ENCODE measurements at regions not wholly inside any gene's neighbourhood (a gene's known extent, or its start where the extent isn't known, plus 50 kb on each side); places are given as distances from the start of the nearest gene placed in this dataset.

DNA sequence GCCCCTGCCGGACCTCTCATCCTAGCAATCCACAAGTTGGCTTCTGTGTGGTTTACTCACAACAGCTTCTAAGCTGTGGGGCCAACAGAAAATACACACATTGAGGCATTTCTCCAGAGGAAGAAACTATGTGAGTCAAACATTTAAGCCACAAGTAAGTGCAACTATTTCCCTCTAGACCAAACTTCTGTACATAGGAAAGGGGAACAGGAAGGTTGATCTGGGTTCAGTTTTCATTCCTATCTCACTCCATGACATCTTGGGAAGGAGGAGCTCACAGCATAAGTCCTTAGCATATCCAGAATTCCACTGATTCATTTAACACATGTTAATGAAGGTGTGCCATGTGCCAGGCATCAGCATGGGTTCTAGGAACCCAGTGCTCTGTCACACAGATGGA, 72.8 kb upstream of the PICALM start:
- peak overlapping the region; percentile 58 to 86 for H3K27ac ChIP-seq
- intact Hi-C loops (cut with DNase I) = no loop called here
- peaks cover 0 to 83% of the 10 kb centered on the region in 2 donors for H3K4me1 ChIP-seq
- no peaks in the 10 kb centered on the region for H3K27me3 ChIP-seq
- ATAC-seq = peak; percentile 34
- no peak for DNase-seq
- no peaks in the 10 kb centered on the region for H3K36me3 ChIP-seq
- H3K4me3 ChIP-seq = no peak overlapping the region
- no peaks in the 10 kb centered on the region for H3K9me3 ChIP-seq
- TF ChIP-seq CTCF (IDR thresholded peaks at IDR 0.05) = no peak

- intact Hi-C loops (cut with DNase I) = no loop called here
- DNase-seq = no peak
- peak overlapping the region; percentile 20 to 92 for H3K27ac ChIP-seq
Observed at GRCh38 chr11:86140334-86140990, 71.6 kb upstream of the PICALM start.

GRCh38 chr11:86138958-86139357, 70.1 kb upstream of the PICALM start:
- intact Hi-C loops (cut with DNase I) = no loop called here
- Histone ChIP-seq H3K36me3 (no peaks in the 10 kb centered on the region), H3K27ac (peak overlapping the region; percentile 34 to 92), H3K4me3 (no peak overlapping the region), H3K27me3 (no peaks in the 10 kb centered on the region), H3K9me3 (no peaks in the 10 kb centered on the region), H3K4me1 (peaks cover 0 to 83% of the 10 kb centered on the region in 2 donors)
- peak; percentile 46 for ATAC-seq
- no peak for DNase-seq
- no peak for TF ChIP-seq CTCF (IDR thresholded peaks at IDR 0.05)

More at GRCh38 chr11:86140334-86140990, 71.6 kb upstream of the PICALM start:
- Histone ChIP-seq H3K36me3 (no peaks in the 10 kb centered on the region), H3K9me3 (no peaks in the 10 kb centered on the region), H3K4me3 (no peak overlapping the region), H3K4me1 (peaks cover 0 to 86% of the 10 kb centered on the region in 2 donors), H3K27me3 (no peaks in the 10 kb centered on the region)
- no peak for TF ChIP-seq CTCF (IDR thresholded peaks at IDR 0.05)
- ATAC-seq = no peak

DNA sequence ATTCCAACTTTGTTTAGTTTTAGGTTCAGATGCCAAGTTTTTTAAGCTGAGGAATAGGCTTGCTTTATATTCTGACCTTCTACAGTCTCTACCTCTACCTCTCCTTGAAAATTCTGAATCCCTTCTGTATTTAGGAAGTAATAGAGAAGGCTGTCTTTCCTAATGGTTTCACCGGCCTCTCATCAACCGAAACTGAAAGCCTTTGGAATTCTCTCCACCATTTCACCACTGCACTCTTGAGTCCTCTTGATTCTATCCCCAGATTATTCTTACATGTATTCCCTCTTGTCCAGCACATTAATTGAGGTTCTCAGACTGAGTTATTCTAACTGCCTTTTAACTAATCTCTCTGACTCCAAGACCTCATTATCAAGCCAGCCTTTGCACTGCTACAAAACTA, 67.7 kb upstream of the PICALM start:
- no peak overlapping the region for H3K4me3 ChIP-seq
- no peak overlapping the region for H3K27ac ChIP-seq
- intact Hi-C loops (cut with DNase I) = no loop called here
- H3K27me3 ChIP-seq = no peaks in the 10 kb centered on the region
- DNase-seq (no peak), ATAC-seq (peak; percentile 55)
- H3K36me3 ChIP-seq = no peaks in the 10 kb centered on the region
- no peaks in the 10 kb centered on the region for H3K9me3 ChIP-seq
- no peak for TF ChIP-seq CTCF (IDR thresholded peaks at IDR 0.05)
- H3K4me1 ChIP-seq = peaks cover 0 to 59% of the 10 kb centered on the region in 2 donors

GRCh38 chr11:86135319-86135714, 66.4 kb upstream of the PICALM start:
- Histone ChIP-seq H3K27ac (peak overlapping the region in 1 of 2 donors; percentile 14), H3K27me3 (no peaks in the 10 kb centered on the region), H3K9me3 (no peaks in the 10 kb centered on the region), H3K4me1 (peaks cover 0 to 46% of the 10 kb centered on the region in 2 donors), H3K4me3 (no peak overlapping the region), H3K36me3 (no peaks in the 10 kb centered on the region)
- no peak for TF ChIP-seq CTCF (IDR thresholded peaks at IDR 0.05)
- ATAC-seq (no peak), DNase-seq (no peak)
- intact Hi-C loops (cut with DNase I) = no loop called here
